Left colon (tissue), 2 donors: ENCODE measurements at regions not wholly inside any gene's neighbourhood (a gene's known extent, or its start where the extent isn't known, plus 50 kb on each side); places are given as distances from the start of the nearest gene placed in this dataset.
"Not testable (repeated sequence)": the region's sequence is repeated elsewhere in the genome, so short reads cannot be mapped to it uniquely, and the experiment has no call there.

Experiments used
- ATAC-seq: fragments of 200-7000 bp; cut with Tn5 transposase; one replicate; pipeline ENCODE4 v1.9.1; 2020; ENCODE audit warnings: mild to moderate bottlenecking, moderate library complexity
- DNase-seq, 2 donors: peaks; one replicate each; pipeline ENCODE4 v3.0.0-alpha.2; 2020
- intact Hi-C, 2 donors: fragments of 100-400 bp; cut with DNase I in 1 of 2; cut with micrococcal nuclease in 1 of 2; formaldehyde crosslinking; loops; one replicate each; pipeline versions ENCODE4 v1.11.2 to v1.14.0; 2022; cut with DNase I, micrococcal nuclease
- donor health status: DM: no; HTN: no; CAD: no.
- donor health status: DM: yes; HTN: yes; CAD: no.

DNA sequence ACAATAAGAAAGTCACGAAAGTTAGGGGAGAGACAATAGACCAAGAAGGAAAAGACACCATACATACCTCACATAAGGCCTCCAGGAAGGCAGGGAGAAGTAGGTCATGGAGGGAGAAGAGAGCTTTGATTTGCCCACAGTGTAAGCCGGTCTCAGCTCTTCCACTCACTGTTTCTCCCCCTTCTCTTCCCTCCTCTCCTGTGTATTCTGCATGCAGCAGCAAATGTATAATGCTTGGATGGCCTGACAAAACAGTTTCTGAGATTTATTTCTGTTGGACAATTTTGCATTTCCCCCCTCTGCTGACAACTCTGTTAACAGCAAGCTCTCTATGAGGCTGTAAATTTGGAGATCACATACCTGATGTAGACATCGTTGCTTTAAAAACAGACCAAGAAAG is 318.9 kb downstream of the OMA1 start:
- no peak for DNase-seq
- ATAC-seq: no peak
- intact Hi-C loops: no loop called here

DNA sequence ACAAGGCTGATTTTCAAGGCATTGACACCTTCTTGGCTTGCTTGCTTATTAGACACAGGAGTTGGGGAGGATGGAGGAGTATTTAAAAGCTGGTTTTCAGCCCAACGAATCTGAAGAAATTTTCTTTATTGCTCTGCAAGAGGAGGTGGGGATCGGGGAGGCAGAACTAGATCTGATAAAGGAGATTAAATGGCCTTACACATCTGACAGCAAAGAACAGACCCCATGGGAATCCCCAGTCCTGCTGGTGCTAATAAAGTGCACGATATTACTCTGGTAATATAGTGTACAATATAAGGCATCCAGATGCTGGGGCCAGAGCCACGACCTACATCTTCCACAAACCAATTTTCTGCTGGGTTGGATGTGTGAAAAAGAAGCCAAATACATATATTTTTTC is 323.0 kb downstream of the OMA1 start:
- no peak for ATAC-seq

DNA sequence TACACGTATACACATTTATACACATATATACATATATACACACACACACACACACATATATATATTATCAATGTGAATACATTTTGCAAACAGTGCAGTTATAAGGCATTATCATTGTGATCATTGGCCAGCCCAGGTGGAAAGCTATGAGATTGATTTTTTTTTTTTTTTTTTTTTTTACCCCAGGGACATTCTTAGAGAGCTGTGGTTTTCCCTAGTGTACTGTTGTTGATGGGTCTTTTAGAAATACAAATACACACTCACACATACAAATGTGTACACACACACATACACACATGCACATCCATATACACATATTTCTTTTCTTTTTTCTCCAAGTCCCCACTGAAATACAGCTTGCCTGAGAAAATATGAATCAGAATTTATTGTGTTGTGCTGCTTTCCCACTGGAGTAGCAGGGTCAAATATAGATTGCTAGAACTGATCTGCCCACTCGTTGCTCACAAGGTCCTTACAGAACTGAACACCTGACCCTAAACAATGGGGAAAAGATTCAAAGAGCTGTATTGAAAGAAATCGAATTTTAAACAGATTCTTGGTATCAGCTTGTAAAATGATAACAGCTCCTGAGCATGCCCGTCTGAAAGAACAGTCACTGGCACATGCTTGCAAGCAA is 325.6 kb downstream of the OMA1 start:
- DNase-seq: no peak
- intact Hi-C loops: no loop called here
- ATAC-seq: no peak

More for the DNA sequence above, 323.0 kb downstream of the OMA1 start:
- DNase-seq: no peak
- intact Hi-C loops: no loop called here

DNA sequence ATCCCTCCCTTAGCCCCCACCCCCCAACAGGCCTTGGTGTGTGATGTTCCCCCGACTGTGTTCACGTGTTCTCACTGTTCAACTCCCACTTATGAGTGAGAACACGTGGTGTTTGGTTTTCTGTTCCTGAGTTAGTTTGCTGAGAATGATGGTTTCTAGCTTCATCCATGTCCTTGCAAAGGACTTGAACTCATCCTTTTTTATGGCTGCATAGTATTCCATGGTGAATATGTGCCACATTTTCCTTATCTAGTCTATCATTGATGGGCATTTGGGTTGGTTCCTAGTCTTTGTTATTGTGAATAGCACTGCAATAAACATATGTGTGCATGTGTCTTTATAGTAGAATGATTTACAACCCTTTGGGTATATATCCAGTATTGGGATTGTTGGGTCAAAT is 330.4 kb downstream of the OMA1 start:
- ATAC-seq, intact Hi-C loops, DNase-seq: not testable (repeated sequence)

DNA sequence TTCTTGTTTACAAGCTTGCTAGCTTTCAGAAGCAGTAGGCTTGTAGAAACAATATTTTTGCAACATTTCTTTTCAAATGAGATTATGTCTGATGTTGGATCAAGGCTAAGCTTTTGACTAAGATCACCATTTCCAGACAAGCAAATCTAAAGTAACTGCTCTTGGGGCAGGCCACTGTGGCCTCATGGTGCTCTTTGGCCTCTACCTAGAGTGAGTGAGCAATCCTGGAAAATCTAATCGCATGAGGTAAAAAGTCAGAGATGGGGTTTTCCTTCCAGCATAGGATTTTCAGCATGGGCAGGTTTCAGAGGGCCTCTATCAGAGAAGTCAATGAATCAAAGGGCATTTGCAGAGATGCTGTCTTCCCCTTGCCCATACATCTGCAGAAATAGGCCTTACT is 331.9 kb downstream of the OMA1 start:
- ATAC-seq (no peak), DNase-seq (no peak)
- intact Hi-C loops: no loop called here

DNA sequence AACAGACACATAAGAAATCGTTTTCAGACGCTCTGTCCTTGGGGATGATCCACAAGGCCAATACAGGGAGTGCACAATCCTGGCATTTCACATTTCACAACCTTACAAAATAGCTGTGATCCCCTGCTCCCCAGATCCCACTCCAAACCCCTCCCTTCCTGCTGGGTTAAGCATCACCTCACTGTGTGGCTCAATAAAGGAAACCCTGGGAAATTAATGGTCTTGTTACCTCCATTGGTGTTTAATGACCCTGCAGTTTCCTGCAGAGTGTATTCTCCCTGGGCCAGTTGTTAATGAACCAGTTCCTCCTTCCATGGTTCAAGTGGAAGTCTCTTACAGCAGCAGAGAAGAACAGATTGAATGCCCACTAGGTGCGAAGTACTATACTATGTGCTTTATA is 334.7 kb downstream of the OMA1 start:
- intact Hi-C loops: no loop called here
- ATAC-seq (no peak), DNase-seq (no peak)

DNA sequence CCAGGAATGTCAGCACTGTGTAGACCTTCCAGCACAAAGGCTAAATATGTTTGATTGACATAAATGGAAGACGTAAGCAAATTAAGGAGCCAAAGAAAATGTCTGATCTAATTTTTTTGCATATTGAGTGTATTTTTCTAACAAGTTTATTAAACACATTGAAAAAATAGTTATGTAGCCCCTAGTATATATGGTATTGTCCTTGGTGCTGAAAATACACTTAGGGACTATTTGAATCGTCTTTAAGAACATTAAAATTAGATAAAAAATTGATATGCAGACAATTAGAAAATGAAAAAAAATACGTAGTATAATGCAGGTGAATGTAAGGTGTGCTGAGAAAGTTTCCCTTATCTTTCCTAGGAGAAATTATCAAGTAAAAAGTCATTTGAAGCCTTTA is 337.0 kb downstream of the OMA1 start:
- DNase-seq (no peak), ATAC-seq (no peak)
- intact Hi-C loops: no loop called here

DNA sequence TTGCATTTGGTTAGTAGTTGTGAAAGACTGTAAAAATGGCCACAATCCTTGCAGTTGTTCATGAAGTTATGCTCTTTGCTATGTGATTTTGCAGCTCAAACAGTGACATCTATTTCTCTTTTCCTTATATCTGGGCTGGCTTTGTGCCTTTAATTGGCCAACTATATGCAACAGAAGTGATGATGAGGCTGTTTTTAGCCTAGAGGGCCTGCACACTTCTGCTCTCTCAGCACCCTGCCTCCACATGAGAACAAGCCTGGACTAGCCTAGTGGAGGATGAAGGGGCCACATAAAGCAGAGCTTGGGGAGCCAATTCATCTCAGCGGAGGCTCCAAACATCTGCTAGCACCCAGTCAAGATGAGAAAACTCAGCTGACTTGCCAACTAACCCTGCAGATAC is 339.8 kb downstream of the OMA1 start:
- ATAC-seq: no peak
- intact Hi-C loops: no loop called here
- no peak for DNase-seq

DNA sequence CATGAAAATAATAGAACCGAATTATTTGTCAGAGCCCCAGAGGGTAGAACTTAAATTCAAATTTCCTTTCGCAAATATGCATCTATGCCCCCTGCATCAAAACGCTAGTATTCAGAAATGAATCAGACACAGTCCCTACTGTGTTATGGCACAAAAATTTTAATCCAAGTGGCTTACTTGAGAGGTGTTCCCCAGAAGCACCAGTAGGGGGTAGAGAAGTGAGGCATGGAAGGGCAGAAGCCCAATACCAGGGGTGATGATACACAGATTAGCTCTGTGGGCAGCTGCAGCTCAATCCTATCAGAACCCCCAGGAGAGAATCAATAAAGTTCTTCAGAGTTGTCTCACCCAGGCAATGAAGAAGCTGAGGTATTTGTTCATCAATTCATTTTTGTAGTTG is 342.2 kb downstream of the OMA1 start:
- intact Hi-C loops: no loop called here
- ATAC-seq (no peak), DNase-seq (no peak)

DNA sequence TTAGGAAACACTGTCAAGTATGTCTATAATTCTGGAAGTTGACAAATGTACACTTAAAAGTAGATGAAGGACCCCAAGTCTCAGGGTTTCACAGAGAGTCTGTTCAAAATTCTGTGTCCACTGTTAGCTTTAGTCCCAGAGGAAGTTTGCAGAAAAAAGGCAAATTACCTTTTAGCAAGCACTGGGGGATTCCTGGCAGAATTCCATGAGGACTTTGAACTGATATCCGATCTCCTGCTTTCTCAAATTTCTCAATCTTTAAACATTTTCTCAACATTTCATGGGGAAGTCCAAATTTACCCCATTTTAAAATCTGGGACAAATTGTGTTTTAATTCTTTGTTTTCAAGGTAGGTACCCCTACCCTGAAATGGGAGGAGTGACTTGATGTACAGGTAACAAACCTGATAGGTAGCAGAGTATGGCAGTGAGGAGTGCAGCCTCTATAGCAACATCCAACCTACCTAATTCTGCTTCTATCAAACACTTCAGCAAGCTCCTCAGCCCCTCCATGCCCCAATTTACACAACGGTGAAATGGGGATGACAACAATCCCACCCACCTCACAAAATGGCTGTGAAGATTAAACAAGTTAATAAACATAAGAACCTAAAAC is 344.9 kb downstream of the OMA1 start:
- no peak for ATAC-seq

DNA sequence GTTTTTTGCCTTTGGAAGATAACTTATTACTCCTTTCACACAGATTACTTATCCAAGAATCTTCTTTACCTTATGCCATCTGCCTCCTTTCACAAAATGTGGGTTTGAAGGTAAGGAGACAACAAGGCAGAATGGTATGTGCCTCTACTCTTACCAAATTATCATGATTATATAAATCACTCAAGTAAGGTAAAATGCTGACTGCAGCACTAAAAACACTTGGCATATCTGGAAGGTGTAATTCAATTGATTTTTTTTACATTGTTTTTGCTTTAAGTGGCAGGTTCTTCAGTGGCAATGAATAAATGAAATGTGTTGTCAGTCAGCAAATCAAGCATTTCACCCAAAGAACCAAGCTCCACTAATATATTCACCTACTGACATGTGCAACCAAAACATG is 346.1 kb downstream of the OMA1 start:
- no peak for ATAC-seq
- no peak for DNase-seq
- intact Hi-C loops: no loop called here

More for the DNA sequence above, 344.9 kb downstream of the OMA1 start:
- no peak for DNase-seq
- intact Hi-C loops: no loop called here

DNA sequence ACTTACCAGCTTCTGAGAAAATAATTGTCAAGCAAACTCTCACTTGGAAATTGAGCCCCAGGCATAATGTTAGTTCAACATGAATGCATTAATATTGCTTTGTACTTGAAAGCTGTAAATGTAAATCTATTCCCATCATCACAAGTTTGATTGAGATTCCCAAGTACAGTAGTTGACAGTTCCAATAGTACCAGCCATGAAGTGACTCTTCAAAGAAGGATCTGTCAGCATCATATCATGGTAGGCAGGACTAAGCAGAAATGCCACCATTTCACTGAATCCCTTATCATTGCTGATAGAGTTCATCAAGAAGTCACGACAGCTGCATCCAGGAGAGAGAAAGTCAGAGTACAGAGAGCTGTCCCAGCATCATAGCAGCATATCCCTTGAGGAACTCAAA is 348.7 kb downstream of the OMA1 start:
- intact Hi-C loops: no loop called here
- DNase-seq: no peak
- no peak for ATAC-seq

DNA sequence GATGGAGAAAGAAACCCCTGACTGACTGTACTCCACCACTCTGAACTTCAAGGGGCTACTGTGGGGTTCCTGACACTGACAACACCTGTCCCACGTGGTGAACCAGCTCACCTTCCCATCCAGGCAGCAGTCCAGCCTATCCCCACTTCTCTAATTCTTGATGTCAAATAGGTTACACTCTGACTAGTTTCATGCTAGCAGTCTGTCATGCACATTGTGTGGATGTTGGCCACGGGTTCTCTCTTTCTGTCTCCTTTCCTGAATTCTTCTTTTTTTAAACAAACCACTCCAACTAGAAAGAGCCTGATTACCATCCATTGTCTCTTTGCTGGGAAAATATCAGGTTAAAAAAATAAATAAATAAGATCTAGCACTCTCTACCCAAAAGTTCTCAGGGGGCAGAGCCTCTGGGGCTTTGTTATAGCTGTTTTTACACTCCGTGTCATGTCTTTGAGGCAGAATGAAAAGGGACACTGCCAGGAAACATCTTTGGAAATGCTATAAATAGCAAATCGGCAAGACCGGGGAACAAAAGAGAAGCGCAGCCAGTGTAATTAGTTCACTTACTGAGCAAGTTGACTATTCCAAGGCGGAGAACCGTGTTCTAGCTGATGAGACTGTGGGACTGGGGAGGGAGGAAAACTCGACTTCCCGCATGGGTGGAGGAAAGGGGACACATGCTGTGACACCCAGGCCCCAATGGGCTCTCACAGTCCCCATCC is 356.1 kb downstream of the OMA1 start:
- ATAC-seq (no peak), DNase-seq (no peak)
- intact Hi-C loops: no loop called here

DNA sequence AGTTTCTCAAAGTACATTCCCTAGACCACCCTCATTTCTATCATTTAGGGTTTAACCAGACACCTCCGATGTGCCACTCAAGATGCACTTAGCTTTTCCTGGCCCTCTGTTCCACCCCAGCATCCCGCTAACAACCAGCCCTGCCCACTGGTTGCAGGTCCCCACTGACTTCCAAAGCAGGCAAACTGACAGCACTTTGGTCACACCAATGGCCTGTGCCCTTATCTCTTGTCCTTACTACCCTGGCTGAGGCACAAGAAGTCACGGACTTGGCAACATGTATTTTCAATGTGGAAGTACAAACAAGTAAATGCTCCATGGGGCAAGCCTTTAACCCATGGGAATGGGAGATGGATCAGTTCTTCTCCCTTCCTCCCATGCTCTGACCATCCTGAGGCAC is 357.1 kb downstream of the OMA1 start:
- no peak for ATAC-seq
- intact Hi-C loops: no loop called here
- no peak for DNase-seq

DNA sequence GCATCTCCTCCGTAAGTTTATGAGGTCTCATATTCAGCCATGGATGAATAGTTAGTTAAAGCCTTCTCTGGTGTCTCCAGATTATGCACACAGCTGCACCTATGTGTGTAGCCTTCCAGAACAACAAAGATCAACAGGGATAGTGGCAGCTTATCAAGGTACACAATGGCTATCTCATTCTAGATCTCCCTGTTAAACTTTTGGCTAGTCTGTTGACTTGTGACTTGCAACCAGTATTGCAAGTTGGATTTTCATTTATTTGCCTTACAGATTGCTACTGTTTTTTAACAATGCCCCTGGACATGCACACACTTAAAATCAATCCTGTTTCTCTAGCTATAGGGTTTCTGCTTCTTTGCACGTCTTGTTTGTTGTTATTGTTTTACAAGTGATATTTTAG is 363.2 kb downstream of the OMA1 start:
- no peak for DNase-seq
- no peak for ATAC-seq

DNA sequence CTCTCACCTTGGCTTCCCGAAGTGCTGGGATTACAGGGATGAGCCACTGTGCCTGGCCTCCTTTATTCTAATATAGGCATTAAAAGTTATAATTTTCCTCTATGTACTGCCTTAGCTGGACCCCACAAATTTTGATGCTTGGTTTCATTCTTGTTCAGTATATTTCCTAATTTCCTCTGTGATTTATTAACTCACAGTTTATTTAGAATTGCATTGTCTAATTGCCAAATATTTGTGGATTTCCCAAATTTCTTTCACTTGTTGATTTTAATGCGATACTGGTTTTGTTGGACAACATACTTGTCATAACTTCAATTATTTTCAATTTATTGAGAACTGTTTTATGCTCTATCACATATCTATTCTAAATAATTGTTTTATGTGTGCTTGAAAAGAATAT is 366.0 kb downstream of the OMA1 start:
- DNase-seq (no peak), ATAC-seq (no peak)
- intact Hi-C loops: no loop called here

More for the DNA sequence above, 363.2 kb downstream of the OMA1 start:
- intact Hi-C loops: no loop called here

DNA sequence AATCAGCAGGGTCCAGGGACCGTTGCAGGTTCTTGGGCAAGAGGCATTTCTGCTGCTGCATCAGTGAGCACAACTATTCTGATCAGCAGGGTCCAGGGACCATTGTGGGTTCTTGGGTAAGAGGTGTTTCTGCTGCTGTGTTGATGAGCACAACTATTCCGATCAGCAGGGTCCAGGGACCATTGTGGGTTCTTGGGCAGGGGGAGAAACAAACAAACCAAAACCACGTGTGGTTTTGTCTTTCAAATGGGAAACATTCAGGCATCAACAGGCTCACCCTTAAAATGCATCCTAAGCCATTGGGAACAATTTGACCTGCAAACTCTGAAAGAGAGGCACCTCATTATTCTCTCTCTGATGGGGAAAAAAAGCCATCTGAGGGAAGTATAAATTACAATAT is 377.4 kb downstream of the OMA1 start:
- ATAC-seq: not testable (repeated sequence)
- intact Hi-C loops: loop anchor here in 1 of 2 donors (10.0 kb wide), 1 partner anchor 1334 kb away; no protein-coding TSS in a partner anchor

DNA sequence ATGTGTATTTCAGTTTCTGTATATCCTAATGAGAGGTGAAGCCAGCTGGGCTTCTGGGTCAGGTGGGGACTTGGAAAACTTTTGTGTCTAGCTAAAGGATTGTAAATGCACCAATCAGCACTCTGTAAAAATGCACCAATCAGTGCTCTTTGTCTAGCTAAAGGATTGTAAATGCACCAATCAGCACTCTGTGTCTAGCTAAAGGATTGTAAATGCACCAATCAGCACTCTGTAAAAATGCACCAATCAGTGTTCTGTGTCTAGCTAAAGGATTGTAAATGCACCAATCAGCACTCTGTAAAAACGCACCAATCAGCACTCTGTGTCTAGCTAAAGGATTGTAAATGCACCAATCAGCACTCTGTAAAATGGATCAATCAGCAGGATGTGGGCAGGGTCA is 379.4 kb downstream of the OMA1 start:
- not testable (repeated sequence) for ATAC-seq, DNase-seq
- intact Hi-C loops: loop anchor here in 1 of 2 donors (10.0 kb wide), 1 partner anchor 1332 kb away; no protein-coding TSS in a partner anchor

More for the DNA sequence above, 377.4 kb downstream of the OMA1 start:
- DNase-seq: not testable (repeated sequence)

DNA sequence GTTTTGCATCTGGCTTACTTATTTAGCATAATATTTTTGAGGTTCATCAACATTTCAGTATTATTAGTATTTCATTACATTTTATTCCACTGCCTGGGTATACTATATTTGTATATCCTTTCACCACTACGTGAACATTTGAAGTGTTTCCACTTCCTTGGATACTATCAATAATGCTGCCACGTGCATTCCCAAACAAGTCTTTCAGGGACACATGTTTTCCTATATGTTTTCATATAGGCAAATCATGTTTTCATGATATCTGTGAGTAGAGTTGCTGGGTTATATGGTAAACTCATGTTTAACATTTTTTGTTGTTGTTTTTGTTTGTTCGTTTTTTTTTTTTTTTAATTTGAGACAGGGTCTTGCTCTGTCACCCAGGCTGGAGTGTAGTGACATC is 380.1 kb downstream of the OMA1 start:
- DNase-seq (no peak), ATAC-seq (no peak)
- intact Hi-C loops: loop anchor here in 1 of 2 donors (10.0 kb wide), 1 partner anchor 1332 kb away; no protein-coding TSS in a partner anchor

DNA sequence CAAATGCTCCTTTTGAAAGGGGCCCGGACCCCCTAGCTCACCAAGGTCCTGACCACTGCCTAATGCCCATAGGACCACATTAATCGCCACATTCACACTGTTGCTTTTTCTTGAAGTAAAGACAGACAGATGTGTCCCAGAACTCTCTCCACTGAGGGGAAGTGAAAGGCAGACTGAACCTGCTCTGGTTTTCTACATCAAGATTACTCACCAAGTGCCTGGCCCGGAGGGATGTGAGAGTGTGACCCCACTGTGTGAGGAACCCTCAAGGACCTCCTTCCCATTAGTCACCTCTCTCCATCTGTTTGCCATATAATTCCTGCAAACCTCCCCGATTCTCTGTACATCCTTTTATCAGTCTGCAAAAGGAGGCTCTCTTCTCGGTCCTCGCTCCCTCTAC is 381.5 kb downstream of the OMA1 start:
- intact Hi-C loops: loop anchor here in 1 of 2 donors (10.0 kb wide), 1 partner anchor 1330 kb away; no protein-coding TSS in a partner anchor
- DNase-seq (no peak), ATAC-seq (no peak)
